DMS153 treated with DMSO at 0.1 percent for 48 hours (cell line): ENCODE measurements at regions not wholly inside any gene's neighbourhood (a gene's known extent, or its start where the extent isn't known, plus 50 kb on each side); places are given as distances from the start of the nearest gene placed in this dataset.
"Not testable (repeated sequence)": the region's sequence is repeated elsewhere in the genome, so short reads cannot be mapped to it uniquely, and the experiment has no call there.

Experiments
- DNase-seq: peaks from one replicate; lab custom pipeline; 2025; ENCODE audit not compliant: unreplicated experiment; lab: John Stamatoyannopoulos, UW

DNA sequence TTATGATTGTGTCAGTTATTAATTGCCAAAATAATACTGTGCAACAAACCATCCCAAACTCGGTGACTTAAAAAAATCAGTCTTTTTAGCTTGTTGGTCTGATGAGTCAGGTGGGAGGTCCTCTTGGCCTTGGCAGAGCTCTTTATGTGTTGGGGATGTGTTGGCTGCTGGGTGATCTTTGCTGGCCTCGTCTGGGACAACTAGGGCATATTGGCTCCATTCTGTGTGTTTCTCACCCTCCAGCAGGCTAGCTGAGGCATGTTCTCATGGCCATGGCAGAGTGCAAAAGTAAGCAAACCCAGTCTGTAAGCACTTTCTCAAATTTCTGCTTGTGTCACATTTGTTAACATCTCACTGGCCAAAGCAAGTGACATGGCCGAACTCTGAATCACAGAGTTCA is 251.6 kb downstream of the RPLP1 start:
- no peak for DNase-seq

DNA sequence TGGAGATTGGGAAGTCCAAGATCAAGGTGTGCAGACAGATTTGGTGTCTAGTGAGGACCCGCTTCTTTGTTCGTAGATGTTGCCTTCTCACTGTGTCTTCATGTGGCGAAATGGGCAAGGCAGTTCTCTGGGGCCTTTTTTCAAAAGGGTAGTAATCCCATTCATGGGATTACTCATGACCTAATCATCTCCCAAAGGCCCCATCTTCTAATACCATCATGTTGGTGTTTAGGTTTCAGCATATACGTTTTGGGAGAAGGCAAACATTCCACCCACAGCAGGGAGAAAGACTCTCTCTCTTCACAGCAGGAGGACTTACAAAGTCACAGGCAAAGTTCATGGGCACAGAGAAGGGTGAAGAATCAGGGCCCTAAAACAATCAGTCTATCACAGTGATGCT is 252.1 kb downstream of the RPLP1 start:
- no peak for DNase-seq

DNA sequence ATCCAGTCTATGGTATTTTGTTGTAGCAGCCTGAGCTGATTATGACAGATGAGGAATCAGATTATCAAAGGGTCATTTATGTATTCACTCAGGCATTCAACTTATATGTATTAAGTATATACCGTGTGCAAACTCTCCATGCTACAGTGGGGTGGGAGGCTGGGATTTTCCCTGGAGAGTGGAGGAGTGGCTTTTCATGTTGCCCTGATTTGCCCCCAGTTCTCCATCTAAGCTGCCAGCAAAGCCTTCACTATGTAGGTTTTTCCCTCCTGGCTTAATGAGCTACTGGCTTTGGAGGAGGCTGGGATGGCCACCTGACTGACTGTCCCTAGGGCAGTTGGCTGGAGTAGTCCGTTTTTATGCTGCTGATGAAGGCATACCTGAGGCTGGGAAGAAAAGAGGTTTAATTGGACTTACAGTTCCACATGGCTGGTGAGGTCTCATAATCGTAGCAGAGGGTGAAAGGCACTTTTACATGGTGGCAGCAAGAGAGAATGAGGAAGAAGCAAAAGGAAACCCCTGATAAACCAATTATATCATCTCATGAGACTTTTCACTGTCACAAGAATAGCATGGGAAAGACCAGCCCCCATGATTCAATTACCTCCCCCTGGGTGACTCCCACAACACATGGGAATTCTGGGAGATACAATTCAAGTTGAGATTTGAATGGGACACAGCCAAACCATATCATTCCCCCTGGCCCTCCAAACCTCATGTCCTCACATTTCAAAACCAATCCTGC is 253.9 kb downstream of the RPLP1 start:
- no peak for DNase-seq

GRCh38 chr15:69707241-69707640 is 254.6 kb downstream of the RPLP1 start:
- DNase-seq, result not testable (repeated sequence)

DNA sequence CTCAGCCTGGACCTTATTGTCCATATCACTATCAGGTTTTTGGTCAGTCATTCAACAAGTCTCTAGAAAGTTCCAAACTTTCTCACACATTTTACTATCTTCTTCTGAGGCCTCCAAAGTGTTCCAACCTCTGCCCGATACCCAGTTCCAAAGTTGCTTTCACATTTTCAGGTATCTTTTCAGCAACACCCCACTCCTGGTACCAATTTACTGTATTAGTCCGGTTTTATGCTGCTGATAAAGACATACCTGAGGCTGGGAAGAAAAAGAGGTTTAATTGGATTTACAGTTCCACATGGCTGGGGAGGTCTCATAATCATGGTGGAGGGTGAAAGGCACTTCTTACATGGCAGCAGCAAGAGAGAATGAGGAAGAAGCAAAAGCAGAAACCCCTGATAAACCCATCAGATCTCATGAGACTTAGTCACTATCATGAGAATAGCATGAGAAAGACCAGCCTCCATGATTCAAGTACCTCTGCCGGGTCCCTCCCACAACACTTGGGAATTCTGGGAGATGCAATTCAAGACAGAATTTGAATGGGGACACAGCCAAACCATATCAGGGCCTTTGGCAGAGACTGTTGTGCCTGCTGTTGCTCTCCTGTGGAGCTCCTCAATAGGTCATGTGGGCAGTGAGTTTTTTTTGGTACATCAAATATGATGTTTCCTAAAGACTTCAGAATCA is 256.0 kb downstream of the RPLP1 start:
- DNase-seq, result not testable (repeated sequence)

DNA sequence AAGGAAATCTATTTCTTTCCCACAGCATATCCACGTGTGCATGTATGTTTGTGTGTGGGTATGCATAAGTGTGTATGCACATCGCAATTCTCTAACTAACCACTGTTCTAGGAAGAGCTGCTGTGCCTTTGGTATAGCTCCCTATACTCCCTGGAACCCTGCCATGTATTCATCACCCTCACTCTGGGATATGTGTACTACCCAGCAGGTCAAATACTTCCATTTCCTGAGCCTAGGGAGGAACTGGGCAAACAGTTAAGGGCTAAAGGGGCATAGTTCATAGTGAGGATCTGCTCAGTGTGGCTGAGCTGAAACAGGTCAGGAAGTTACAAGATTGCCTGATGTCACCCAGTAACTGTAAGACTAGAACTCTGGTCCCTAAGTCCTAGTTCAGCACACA is 260.4 kb downstream of the RPLP1 start:
- no peak for DNase-seq

DNA sequence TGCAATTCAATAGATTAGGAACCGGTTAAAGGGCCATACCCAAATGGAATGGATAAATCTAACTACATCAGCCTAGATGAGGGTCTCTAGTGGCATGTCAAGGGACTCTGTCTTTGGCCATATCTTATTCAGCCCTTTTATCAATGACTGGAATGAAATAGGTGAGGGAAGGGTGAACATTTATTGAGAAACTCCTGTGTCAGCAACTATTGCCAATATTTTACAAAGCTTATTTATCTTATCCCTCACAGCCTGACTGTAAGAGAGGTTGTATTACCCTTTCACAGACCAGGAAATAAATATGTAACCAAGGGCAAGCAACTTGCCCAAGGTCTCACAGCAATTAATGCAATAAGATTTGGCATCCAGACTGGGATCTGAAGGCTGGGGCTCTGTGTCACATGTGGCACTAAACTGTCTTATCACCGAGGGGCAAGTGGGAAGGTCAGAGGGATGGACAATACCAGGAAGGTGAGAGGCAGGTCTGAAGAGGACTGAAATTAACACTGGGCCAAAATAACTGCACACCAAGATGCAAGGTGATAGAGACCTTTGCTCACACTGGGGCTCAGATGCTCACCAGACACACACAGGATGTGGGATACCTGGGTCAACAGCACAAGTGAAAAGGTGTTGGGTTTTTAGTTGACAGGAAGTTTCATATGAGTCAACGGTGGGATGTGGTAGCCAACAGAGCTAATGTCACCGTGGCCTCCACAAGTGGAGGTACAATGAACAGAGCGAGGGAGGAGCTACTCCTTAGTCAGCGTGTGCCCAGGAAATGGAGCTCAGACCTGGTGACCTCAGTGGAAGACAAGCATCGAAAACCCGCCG is 261.3 kb downstream of the RPLP1 start:
- no peak for DNase-seq

DNA sequence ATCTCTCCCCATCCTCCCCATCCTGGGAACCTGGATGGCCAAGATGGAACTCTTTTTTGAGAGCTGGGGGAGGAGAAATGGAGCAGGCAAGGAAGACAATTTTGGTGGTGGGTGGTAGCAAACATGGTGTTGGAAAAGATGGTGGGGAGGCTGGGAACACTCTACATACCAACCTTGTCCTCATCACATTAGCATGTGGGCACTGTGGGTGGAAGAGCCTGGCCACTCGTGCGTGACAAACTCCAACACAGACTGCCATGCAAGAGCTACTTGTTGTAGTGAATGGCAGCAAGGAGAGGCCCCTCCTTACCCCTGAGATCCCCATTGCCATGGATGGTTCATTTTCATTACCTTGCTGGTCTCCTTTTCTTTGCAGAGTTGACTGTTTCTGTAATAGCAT is 262.6 kb downstream of the RPLP1 start:
- DNase-seq, result no peak

GRCh38 chr15:69718436-69718835 is 265.8 kb downstream of the RPLP1 start:
- no peak for DNase-seq

DNA sequence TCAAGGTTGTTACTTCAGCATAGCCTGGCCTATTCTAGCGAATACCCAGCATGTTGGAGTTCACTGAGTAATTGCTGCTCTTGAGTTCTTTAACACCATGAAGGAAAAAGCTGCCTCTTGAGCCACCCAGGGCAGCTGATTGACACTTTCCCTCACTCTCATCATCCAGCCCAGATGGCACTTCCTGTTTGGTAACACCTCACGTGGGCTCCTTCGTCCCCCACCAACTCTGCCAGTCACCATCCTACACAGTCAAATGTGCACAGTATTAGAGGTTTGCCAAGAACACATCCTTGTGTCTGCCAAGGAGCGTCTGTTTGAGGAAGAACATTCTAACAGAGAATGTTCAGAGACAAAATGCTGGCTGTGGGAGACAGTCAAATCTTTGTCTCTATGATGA is 266.3 kb downstream of the RPLP1 start:
- no peak for DNase-seq

DNA sequence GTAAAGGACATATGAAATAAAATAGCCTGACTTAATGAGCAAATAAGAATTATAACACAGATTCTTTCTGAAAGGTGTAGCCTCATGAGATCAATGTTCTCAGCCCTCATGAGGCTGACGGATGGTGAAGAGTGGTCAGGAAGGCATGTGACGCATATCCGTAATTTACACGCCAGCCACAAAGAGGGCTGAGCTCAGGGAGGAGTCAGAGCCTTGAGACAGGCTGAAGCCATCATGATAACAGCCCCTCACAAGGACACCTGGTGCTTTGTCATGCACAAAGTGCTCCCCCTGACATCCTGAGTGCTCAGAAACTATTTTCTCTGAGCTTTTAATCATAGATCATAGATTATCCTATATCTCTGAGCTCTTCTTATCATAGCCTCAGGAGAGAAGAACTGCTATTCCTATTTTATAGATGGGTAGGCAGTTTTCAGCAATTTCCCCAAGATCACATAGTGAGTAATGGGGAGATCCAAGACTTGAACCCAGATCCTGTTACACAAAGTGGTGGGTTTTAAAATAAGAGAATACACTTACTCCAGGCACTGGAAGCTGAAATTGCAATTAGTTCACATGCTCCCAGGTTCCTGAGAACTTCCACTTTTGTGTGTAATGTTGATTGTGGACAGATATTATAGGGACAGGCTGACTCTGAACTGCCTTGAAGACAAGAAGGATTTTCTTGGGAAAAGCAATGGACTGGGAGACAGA is 267.1 kb downstream of the RPLP1 start:
- no peak for DNase-seq

DNA sequence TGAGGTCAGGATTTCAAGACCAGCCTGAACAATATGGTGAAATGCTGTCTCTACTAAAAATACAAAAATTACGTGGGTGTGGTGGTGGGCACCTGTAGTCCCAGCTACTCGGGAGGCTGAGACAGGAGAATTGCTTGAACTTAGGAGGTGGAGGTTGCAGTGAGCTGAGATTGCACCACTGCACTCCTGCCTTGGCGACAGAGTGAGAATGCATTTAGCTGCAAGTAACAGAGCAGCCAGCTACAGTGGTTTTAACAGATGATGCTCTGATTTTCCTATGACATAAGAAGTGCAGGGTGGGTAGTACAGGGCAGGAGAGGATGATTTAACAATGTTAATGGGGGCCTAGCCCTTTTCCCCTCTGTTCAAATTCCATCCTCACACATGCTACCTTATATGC is 267.9 kb downstream of the RPLP1 start:
- no peak for DNase-seq

DNA sequence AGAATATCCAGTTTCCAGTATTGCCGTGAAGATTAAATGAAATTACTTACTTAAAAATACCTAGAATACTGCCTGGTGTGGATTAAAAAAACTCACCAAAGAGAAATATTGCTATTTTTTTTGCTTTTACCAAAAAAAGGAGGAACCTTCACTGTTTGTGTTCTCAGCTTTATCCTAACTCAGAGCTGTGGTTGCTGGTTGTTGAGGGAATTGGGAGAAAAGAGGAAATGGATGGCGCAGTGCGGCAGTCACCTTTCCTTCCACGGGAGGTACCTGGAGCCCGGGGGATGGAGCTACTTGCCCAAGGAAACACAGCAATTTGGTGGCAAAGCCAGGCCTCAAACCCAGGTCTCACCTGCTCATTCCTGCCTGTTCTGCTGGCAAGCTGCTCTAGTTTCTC is 270.3 kb downstream of the RPLP1 start:
- DNase-seq, result no peak

GRCh38 chr15:69723404-69724096 is 270.9 kb downstream of the RPLP1 start:
- no peak for DNase-seq

- DNase-seq, result no peak
Measured at GRCh38 chr15:69724333-69724732, 271.7 kb downstream of the RPLP1 start.

- no peak for DNase-seq
Measured at GRCh38 chr15:69725275-69725674, 272.7 kb downstream of the RPLP1 start.

GRCh38 chr15:69725957-69726356 is 273.3 kb downstream of the RPLP1 start:
- no peak for DNase-seq

GRCh38 chr15:69727121-69727924 is 274.7 kb downstream of the RPLP1 start:
- DNase-seq, result no peak

DNA sequence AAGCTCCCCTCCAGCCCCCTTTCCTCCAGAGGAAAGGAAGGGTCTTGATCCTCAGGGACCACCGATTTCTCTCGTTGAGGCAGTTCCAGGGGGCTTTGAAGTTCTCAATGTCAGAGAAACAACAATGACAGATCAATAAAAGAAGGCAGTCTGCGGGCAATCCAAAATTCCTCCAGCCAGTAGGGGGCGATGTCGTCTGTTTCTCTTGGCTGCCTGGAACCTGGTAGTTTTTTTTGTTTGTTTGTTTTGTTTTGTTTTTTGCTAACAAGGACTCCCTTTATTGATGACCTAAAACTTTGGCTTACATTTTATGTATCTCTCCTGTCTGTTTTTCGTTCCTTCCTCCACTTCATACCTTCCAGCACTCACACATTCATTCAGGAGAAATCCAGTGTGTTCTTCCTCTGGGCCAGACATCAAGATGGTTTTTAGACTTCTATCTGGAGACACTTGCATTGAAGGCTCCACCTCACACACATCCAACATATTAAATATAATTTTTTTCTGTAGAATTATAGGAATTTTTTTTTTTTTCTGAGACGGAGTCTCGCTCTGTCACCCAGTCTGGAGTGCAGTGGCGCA is 276.6 kb downstream of the RPLP1 start:
- no peak for DNase-seq
